GM18858 (cell line): ENCODE measurements at regions not wholly inside any gene's neighbourhood (a gene's known extent, or its start where the extent isn't known, plus 50 kb on each side); places are given as distances from the start of the nearest gene placed in this dataset.
"Not testable (repeated sequence)": the region's sequence is repeated elsewhere in the genome, so short reads cannot be mapped to it uniquely, and the experiment has no call there.

ENCODE experiments used
- ATAC-seq: cut with Tn5 transposase; IDR thresholded peaks from one replicate; pipeline ENCODE4 v1.9.1; 2021; ENCODE audit not compliant: unreplicated experiment

DNA sequence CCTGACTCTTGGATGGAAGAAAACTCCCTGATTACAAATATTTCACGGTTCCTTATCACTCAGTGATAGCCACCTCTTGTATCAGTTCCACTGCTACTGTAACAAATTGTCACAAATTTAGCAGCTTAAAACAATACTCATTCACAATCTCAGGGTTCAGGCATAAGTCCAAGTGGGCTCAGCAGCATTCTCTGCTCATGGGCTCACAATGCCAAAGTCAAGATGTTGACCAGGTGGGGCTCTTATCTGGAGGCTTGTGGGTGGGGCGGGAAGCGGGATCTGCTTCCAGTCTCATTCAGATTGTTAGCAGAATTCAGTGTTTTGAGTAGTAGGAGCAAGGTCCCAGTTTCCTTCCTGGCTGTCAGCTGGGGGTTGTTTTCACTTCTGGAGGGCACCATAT, 137.3 kb upstream of the FAM78B start:
- no peak for ATAC-seq

DNA sequence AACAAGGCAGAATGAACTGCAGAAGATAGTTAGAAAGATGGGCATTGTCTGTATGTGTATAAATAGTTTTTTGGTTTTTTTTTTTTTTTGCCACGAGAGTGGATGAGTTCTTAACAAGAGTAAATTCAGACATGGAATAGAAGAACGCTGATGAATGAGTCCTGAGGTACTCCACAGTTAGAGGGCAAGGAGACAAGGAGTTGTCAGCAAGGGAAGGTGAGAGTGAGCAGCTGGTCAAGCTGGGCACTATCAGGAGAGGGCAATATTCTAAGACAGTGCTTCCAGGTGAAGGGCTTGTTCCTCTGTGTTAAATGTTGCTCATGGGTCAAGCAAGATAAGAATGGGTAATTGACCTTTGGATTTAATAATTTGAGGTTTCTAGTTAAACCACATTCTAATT, 138.6 kb upstream of the FAM78B start:
- ATAC-seq: no peak

DNA sequence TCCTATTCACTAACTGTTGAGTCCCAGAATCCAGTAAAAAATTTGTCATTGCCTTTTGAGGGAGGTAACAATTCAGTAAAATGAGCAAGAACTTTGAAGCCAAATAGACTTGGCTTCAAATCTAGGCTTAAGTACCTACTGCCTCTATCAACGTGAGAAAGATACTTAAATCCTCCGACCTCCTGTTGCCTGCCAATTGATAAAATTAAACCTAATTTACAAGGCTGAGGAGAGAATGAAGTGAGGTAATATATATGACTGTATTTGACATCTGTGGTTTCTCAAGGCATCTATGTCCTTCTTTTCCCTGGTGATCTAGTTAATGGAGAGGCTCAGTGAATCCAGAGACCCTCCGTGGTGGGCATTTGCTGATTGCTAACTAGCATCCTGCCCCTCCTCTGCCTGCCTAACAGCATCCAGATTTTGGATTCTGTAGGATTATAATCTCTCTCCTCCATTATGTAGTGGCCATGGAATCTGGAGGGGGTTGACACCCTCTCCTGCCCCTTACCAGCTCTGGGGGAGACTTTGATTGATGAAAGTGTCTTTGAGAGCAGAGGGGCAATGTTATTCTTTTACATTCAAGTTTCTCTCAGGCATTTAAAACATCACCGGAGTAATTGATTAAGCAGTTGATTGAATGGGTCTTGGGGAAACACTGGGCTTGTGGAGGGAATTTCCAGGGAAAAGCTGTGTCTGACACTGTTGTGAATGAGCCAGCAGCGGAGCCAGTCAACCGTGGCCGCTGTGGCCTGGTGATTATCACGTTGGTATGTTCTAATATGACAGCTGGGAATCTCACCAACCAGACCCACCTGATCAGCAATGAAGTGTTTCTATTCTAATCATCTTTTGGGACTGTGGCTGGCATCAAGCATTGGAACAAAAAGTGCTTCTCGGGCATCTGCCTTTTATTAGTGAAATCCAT, 140.7 kb upstream of the FAM78B start:
- ATAC-seq: no peak

DNA sequence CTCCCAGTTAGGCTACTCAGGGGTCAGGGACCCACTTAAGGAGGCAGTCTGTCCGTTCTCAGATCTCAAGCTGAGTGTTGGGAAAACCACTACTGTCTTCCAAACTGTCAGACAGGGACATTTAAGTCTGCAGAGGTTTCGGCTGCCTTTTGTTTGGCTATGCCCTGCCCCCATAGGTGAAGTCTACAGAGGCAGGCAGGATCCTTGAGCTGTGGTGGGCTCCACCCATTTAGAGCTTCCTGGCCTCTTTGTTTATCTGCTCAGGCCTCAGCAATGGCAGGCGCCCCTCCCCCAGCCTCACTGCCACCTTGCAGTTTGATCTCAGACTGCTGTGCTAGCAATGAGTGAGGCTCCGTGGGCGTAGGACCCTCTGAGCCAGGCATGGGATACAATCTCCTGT, 149.5 kb upstream of the FAM78B start:
- ATAC-seq: not testable (repeated sequence)

DNA sequence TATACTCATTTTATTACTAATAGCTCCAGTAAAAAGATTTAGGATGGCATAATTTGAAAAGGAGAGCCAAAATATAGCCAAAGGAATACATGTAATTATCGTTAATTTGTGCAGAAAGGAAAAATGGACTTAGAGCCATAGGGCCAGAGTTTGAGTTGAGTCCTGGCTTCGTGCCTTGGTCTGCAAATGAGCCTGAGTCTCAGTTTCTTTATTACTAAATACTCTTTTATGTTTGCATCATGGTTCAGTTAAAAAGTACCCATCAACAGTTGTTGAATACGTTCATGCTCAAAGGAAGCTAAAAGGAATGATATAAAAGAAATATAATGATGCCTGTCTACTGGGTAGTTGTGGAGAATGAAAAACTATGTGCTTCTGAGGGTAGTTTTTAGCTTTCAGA, 155.7 kb upstream of the FAM78B start:
- no peak for ATAC-seq

DNA sequence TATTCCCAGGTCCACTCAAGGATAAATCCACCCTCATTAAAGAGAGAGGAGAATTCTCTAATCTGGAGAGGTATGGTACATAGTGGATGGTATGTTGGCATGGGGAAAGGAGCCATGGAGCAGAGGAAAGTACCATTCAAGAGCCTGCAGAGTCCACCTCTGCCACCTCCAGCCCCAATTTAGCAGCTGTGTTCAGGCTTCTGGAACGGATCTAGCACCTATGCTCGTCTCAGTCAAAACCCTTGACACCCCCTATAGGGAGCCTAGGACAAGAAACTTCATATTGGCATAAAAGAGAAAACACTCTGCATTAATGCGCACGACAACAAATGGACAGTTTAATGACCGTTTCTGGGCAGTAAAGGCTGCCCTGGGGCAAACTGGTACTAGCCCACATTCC, 161.1 kb upstream of the FAM78B start:
- ATAC-seq: no peak

DNA sequence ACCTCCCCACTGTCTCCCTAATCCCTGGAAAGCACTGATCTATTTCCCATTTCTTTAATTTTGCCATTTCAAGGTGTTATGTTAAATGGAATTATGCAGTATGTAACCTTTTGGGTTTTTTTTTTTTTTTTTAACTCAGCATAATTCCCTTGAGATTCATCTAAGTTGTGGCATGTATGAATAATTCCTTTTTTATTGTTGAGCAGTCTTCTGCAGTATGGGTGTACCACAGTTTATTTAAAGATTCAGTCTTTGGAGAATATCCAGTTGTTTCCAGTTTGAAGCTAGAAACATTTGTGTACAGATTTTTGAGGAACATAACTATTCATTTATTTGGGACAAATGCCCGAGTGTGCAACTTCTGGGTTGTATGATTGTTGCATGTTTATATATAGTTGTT, 162.2 kb upstream of the FAM78B start:
- no peak for ATAC-seq

DNA sequence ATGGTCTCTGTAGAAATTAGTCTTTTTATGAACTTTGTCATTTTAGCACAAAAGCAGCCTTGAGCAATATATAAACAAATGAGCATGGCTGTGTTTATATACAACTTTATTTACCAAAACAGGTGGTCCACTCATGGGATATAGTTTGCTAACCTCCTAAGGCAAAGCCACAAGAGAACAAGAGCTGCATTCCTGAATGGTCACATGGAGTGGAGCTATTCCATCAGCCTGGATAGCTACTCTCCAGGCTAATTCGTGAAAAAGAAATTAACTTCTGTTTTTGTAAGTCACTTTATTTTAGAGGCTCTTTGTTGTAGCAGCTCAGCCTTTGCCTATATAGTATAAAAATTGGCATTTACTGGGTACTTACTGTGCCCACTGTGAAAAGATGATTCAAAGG, 163.3 kb upstream of the FAM78B start:
- no peak for ATAC-seq

DNA sequence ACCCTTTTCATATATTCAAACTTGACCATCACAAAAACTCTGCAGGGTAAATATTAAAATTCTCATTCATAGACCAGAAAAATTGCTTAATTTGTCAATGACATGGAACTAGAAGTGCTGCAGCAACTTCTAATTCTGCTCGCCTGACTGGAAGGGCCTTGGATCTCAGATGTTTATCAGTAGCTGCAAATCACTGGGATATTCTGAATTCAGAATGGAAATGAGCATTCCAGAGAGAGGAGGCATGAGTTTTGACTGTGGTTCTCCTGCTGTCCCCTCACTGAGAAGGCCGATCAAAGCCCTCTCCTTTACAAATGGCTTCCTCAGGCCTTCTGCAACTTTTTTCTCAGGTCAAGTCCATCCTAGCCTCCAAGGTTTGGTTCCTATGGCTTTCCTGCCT, 171.3 kb upstream of the FAM78B start:
- ATAC-seq: no peak

DNA sequence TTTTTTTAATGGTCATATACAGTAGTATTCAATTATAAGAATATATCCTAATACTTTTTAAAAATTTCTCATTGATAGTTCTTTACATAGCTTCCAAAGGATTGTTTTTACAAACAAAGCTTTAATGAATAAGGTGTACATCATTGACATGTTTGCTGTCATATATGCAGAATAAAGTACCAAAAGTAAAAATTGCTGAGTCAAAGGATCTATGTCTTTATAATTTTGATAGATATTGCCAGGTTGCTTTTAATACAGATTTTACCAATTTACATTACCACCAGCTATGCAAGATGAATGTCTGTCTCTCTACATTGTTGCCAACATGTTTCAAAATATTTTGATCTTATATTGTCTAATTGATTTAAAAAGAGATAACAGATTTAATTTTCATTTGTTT, 173.9 kb upstream of the FAM78B start:
- no peak for ATAC-seq

DNA sequence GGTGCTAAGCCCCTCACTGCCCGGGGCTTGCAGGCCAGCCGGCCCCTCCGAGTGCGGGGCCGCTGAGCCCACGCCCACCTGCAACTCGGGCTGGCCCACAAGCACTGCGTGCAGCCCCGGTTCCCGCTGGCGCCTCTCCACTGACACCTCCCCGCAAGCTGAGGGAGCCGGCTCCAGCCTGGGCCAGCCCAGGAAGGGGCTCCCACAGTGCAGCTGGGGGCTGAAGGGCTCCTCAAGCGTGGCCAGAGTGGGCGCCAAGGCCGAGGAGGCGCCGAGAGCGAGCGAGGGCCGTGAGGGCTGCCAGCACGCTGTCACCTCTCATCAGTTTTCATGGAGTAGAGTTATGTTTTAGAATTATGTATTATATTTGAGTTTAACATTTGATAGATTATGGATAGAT, 176.5 kb upstream of the FAM78B start:
- no peak for ATAC-seq

DNA sequence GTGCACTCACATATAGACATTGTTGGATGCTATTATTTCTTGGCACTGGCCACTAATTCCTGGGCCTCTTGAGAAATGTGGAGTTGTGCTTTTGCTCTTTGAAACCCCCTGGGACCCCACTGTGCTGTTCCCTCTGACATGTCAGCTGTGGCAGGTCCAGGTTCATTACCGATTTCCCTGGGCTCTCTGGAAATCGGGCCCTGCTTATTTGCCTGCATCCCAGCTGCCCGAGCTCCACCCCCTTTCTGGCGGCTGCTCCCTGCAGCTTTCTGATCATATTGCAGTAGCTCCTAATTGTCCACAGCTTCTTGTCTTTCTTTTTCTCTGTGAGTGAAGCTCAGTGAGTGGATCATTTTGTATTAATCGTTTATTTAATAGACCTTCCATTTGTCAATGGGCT, 183.7 kb upstream of the FAM78B start:
- no peak for ATAC-seq

DNA sequence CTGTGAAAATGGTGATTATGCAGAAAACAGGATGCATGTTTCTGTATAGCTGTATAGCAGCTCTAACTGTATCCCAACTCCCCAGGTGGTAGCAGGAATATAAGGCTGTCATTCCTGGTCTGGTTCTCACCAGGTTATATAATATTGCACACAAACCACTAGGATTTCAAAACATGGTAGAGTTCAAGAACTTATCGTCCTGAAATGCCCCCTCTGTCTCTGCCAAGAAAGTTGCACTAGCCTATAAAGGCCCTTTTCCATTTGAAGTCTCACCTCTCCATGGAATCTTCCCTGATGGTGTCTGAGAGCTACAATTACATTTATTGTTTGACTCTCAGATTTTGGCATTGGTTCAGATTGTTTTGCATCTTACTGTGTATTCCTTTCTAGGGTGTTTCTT, 184.9 kb upstream of the FAM78B start:
- ATAC-seq: no peak

DNA sequence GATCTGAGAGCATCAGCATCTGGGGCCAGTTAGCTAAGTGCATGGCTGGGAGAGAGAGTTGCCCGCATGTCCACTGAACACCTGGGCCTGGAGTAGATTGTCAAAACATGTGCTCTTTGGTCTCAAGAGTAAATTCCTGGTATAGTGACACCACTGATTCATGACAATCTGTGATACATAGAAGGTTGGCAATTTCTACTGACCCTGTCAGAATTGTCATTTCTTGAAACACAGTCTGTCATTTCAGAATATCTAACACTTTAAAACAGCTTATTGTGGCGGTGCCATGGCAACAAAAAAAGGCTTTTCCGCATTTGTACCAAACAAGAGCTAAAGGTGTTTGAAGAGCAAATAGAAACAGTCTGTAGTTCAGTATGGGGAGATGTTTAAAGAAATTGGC, 186.4 kb upstream of the FAM78B start:
- ATAC-seq: no peak

DNA sequence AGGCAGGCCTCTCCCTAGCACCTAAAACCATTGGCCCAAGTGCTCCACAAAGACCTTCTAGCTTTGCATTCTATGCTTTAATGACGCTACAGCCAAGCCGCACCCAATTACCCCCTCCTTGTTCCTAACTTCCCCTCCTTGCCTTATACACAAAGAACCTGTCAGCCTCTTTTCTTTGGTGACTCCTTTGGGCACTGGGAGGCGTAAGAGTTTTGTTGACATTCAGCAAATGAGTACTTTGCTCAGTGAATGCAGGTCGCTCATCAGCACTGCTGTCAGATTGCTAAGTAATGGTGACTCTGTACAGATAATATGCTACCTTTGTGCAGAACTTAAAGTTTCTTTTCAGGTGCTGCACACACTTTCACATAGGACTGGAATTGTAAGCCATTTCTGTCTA, 187.6 kb upstream of the FAM78B start:
- no peak for ATAC-seq

DNA sequence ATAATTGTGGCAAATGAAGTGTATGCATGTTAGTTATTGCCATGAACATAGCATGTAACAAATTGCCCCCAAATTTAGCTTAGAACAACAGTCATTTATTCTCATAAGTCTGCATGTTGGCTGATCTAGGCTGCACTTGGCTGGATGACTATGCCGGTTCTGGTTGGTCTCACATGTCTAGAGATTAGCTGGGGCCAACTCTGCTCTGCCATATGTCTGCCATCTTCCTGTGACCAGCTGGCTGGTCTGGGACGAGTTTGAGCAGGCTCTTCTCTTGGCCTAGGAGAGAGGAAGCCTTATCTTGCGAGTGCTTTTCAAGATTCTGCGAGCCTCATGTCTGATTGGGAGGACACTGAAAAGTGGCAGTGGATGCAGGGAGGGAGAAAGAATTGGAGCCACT, 198.3 kb upstream of the FAM78B start:
- ATAC-seq: no peak

DNA sequence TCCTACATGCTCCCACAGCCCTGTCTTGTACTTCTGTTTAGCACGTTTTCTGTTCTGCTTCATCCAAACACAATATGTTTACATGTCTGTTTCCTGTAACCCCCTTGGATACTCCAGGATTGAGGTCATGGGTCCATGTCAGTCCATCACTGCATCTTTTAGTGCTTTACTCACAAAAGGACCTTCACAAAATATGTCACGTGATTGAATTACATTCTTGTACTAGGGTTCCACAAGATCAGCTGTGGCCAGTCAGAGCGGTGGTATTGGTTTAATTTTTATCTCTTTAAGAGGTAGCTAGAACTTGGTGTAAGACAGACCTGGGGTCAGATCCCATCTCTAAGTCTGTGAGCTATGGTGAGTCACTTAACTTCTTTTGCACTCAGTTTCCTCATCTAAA, 201.2 kb upstream of the FAM78B start:
- ATAC-seq: no peak

DNA sequence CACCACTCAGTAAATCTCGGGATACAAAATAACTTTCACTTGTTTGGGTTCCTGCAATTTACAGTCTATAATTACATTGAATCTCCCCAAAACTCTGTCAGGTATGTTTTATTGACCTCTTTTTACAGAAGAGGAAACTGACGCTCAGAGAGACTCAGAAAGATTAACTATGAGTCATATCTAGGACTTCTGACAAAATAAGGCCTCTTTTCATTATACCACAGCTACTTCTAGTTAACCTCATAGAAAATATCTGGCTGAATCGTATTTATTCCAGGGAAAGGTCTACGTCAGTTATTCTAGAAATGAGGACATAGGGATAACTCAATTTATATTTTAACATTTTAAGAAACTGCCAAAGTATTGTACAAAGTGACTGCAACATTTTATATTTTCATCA, 211.1 kb upstream of the FAM78B start:
- no peak for ATAC-seq

DNA sequence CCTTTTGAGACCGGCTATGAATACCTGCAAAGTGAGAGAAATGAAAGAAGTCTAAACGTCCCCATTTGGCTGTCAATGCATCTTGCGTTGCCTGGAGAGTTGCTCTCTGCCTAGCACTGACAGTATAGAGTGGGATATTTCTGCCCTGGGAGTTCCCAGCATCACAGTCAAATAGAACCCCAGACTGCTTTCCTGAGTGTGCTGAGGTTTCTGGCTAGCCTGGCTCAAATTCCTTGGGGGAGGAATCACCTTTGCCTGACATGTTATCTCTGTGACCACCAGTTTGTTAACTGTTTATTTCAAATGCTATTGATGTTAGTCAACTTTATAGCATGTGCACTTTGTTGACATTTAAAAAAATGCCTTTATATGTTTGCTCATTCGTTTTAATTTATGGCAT, 212.0 kb upstream of the FAM78B start:
- no peak for ATAC-seq

DNA sequence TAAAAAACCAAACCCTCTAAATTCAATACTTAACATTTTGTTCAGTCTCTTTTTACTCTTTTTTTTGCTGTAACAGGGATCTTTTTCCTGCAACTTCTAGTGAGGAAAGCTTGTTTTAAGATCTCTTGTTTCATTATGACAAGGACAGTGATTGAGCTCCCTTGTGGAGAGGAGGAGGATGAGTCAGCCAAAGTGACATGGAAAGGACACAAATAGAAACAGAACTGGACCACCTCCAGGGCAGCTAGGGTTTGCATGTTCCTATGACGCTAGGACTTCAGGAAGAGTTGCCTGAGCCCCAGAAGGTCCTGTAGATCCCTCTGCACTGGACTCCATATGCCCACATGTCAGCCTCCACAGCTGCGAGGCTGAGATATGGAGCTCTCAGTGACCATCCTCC, 212.6 kb upstream of the FAM78B start:
- no peak for ATAC-seq

DNA sequence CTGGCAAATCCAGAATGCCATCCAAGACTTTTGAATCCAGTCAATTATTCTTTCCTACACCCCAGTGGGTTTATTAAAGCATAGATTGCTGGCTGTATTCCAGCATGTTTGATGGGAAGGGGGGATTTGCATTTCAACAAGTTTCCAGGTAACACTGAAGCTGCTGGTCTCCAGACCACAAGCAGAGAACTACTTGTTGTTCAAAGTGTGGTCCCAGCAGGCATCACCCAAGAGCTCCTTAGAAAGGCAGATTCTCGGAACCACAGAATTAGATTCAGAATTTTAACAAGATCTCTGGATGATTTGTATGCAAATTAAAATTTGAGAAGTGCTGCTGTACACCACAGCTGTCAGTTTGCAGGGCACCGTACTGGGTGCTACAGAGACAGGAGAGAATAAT, 216.3 kb upstream of the FAM78B start:
- no peak for ATAC-seq

DNA sequence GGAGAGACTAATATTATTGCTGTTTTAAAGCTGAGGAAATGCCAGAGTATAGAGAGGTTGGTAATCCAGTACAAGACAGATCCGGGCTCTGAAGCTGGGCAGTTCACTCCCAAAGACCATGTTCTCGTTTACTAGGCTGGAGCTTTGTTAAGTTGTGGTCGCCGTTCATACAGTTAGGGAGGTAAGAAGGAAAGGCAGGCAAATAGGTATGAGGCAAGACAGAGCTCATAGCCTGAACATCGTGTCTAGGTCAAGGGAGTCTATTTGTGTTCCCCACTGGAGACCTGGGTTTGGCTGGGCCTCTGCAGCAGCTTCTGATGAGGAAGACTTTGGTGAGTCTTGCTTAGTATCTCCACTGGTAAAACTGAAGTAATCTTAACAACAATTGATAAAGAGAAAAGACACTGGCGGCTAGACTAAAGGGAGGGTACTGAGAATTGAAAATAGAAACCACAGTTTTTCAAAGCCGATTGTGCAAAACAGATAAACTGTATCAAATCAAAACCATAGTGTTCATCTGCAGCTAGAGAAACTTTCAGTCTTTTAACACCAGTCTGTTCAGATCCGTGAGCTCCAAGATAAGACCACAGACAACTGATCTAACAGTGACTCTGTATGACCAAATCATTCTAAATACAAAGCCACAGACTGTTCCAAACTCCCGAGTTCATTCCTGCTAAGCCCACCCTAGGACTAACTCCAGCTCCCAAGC, 217.0 kb upstream of the FAM78B start:
- ATAC-seq: no peak

DNA sequence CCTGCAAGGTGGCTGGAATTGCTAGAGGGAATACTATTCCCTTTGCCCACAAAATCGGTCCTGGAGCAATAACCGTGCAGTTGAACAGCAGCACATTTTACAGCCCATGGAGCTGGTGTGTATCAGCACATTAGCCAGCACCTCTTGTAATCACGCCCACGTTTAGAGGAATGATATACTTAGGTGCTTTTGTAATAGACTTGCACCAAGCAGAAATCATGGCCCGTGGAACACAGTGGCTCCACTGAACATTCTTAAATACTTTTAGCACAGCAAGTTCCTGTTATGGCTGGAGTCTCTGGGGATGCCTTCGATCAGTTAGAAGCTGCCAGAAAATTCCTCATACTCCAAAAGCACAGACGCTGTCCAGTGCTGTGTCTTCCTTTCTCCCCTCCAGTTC, 218.1 kb upstream of the FAM78B start:
- no peak for ATAC-seq
